GM18520 (cell line): ENCODE measurements at regions not wholly inside any gene's neighbourhood (a gene's known extent, or its start where the extent isn't known, plus 50 kb on each side); places are given as distances from the start of the nearest gene placed in this dataset.
"Not testable (repeated sequence)": the region's sequence is repeated elsewhere in the genome, so short reads cannot be mapped to it uniquely, and the experiment has no call there.

Source experiments
- ATAC-seq: cut with Tn5 transposase; IDR thresholded peaks from one replicate; pipeline ENCODE4 v1.9.1; 2021; ENCODE audit not compliant: unreplicated experiment

- ATAC-seq, result no peak
These were observed 205.6 kb upstream of the PTER start for GRCh38 chr10:16231176-16231575.

GRCh38 chr10:16231734-16232435 lies 204.9 kb upstream of the PTER start:
- no peak for ATAC-seq

GRCh38 chr10:16232441-16232840 lies 204.4 kb upstream of the PTER start:
- ATAC-seq, result no peak

- ATAC-seq, result no peak
These were observed 201.9 kb upstream of the PTER start for GRCh38 chr10:16234916-16235315.

GRCh38 chr10:16242446-16242845 lies 194.4 kb upstream of the PTER start:
- ATAC-seq, result no peak

GRCh38 chr10:16242859-16243613 lies 193.8 kb upstream of the PTER start:
- no peak for ATAC-seq

GRCh38 chr10:16250136-16250535 lies 186.7 kb upstream of the PTER start:
- ATAC-seq, result not testable (repeated sequence)

GRCh38 chr10:16256336-16256735 lies 180.5 kb upstream of the PTER start:
- no peak for ATAC-seq

- no peak for ATAC-seq
These were observed 178.3 kb upstream of the PTER start for GRCh38 chr10:16258291-16259040.

- ATAC-seq, result no peak
These were observed 177.1 kb upstream of the PTER start for GRCh38 chr10:16259726-16260125.

GRCh38 chr10:16260388-16260787 lies 176.4 kb upstream of the PTER start:
- no peak for ATAC-seq

GRCh38 chr10:16271571-16271970 lies 165.2 kb upstream of the PTER start:
- ATAC-seq, result no peak

- ATAC-seq, result no peak
These were observed 161.9 kb upstream of the PTER start for GRCh38 chr10:16274911-16275310.

GRCh38 chr10:16280595-16280994 lies 156.2 kb upstream of the PTER start:
- no peak for ATAC-seq

GRCh38 chr10:16292366-16292765 lies 144.4 kb upstream of the PTER start:
- no peak for ATAC-seq

- ATAC-seq, result no peak
These were observed 139.7 kb upstream of the PTER start for GRCh38 chr10:16297069-16297468.

- no peak for ATAC-seq
These were observed 139.2 kb upstream of the PTER start for GRCh38 chr10:16297642-16298041.

GRCh38 chr10:16304311-16304710 lies 132.5 kb upstream of the PTER start:
- ATAC-seq, result no peak

- no peak for ATAC-seq
These were observed 126.4 kb upstream of the PTER start for GRCh38 chr10:16310440-16310839.

GRCh38 chr10:16314259-16314658 lies 122.6 kb upstream of the PTER start:
- no peak for ATAC-seq

GRCh38 chr10:16316733-16317390 lies 119.9 kb upstream of the PTER start:
- no peak for ATAC-seq
